Bronchial epithelial cell (primary cell): ENCODE measurements at regions not wholly inside any gene's neighbourhood (a gene's known extent, or its start where the extent isn't known, plus 50 kb on each side); places are given as distances from the start of the nearest gene placed in this dataset.

Experiments used
- DNase-seq: peaks from one replicate; pipeline ENCODE4 v3.0.0-alpha.2; 2010; ENCODE audit warnings: low read depth
- FAIRE-seq: peaks from 2 replicates; lab custom pipeline; 2011; peaks lifted over from hg19 to GRCh38; lab: Jason Lieb, UNC
- H3K27me3 ChIP-seq: 2 replicates; pipeline ENCODE4 v1.5.1; 2011; ENCODE audit warnings: low read length; ENCODE audit not compliant: control insufficient read depth, insufficient read depth
- H3K36me3 ChIP-seq: 2 replicates; pipeline ENCODE4 v1.5.1; 2011; ENCODE audit warnings: low read length; ENCODE audit not compliant: control insufficient read depth, insufficient read depth
- H3K4me3 ChIP-seq: 2 replicates; pipeline ENCODE4 v1.5.1; 2011; ENCODE audit warnings: mild to moderate bottlenecking, low read depth, low read length, control low read depth
- TF ChIP-seq, protein P1 (sequence below): IDR thresholded peaks from 2 replicates; pipeline ENCODE4 v1.5.1; 2011; ENCODE audit warnings: mild to moderate bottlenecking, moderate library complexity, low read length, control low read depth, inconsistent platforms; ENCODE audit not compliant: insufficient read depth, severe bottlenecking

DNA sequence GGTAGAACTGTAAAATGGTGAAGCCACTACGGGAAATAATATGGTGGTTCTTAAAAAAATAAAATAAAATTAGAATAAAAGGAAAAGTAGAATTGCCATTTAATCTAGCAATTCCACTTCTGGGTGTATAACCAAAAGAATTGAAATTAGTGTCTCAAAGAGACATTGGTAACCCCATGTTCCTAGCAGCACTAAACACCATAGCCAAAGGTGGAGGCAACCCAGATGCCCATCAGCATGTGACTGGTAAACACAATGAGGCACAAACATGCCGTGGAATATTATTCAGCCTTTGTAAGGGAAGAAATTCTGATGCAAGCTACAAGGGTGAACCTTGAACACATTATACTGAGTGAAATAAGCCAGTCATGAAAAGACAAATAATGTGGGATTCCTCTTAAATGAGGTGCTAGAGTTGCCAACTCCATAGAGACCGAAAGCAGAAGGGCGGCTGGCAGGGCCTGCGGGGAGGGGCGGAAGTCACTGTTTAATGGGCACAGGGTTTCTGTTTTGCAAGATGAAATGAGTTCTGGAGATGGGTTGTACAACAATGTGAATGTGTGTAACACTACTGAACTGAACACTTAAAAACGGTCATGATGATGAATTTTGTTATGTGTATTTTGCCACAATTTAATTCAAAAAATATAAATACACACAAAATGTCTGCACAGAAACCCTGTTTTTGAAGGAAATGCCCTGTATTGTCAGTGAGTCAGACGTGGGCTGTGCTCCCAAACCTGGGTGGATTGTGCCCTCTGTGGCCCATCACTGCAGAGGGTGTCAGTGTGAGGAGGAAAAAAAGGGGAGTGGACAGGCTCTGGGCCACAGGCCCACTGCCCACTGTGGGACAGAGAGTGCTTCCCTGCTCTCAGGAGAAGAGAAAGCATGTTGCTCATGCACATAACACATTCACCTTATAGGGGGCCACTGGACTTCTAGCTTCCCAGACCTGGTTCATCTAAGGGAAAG is 49.6 kb upstream of the CD93 start:
- H3K36me3 ChIP-seq: no peaks in the 10 kb centered on the region
- no peaks in the 10 kb centered on the region for H3K27me3 ChIP-seq
- H3K4me3 ChIP-seq: no peak overlapping the region
- no peak for DNase-seq
- TF ChIP-seq, protein P1, sequence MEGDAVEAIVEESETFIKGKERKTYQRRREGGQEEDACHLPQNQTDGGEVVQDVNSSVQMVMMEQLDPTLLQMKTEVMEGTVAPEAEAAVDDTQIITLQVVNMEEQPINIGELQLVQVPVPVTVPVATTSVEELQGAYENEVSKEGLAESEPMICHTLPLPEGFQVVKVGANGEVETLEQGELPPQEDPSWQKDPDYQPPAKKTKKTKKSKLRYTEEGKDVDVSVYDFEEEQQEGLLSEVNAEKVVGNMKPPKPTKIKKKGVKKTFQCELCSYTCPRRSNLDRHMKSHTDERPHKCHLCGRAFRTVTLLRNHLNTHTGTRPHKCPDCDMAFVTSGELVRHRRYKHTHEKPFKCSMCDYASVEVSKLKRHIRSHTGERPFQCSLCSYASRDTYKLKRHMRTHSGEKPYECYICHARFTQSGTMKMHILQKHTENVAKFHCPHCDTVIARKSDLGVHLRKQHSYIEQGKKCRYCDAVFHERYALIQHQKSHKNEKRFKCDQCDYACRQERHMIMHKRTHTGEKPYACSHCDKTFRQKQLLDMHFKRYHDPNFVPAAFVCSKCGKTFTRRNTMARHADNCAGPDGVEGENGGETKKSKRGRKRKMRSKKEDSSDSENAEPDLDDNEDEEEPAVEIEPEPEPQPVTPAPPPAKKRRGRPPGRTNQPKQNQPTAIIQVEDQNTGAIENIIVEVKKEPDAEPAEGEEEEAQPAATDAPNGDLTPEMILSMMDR: no peak
- no peak for FAIRE-seq
